ENCODE measurements at regions not wholly inside any gene's neighbourhood (a gene's known extent, or its start where the extent isn't known, plus 50 kb on each side); places are given as distances from the start of the nearest gene placed in this dataset.
"Not testable (repeated sequence)": the region's sequence is repeated elsewhere in the genome, so short reads cannot be mapped to it uniquely, and the experiment has no call there.

GRCh38 chr2:128645631-128646030 is 327.0 kb upstream of the HS6ST1 start:
- no peak for DNase-seq (ENCODE audit: low read depth, low spot score)

DNA sequence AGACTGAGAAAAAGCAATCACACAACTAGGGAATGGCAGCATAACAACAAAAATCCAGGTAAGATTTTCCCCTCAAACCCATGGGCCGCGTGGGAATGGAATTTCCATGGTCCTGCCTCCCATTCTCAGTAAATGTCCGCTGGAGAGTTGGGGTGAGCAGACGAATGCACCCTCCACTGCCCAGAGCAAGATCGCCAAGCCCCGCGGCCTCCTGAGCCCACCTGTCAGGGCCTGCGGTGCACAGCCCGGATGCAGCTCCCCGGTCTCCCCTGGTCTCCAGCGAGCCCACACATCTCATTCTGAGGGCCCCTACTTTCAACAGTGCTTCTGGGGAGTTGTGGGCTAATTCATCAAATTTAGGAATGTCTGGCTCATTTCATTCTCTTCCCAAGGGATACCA is 327.4 kb upstream of the HS6ST1 start:
- no peak for DNase-seq (ENCODE audit: low read depth, low spot score)

- DNase-seq (ENCODE audit: low read depth, low spot score), result no peak
Measured at GRCh38 chr2:128646691-128647090, 328.0 kb upstream of the HS6ST1 start.

DNA sequence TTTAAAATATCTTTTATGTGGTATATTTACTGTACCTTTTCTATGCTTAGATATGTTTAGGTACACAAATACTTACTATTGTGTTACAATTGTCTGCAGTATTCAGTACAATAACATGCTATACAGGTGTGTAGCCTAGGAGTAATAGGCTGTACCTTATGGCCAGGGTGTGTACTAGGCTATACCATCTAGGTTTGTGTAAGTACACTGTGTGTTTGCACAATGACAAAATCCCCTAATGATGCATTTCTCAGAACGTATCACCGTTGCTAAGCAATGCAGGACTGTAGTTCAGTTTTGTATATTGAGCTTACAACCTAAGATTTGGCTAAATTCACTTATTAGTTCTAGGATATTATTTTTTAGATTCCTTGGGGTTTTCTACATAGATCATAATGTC is 332.3 kb upstream of the HS6ST1 start:
- DNase-seq (ENCODE audit: low read depth, low spot score), result no peak

- DNase-seq (ENCODE audit: low read depth, low spot score), result peak; percentile 20
Measured at GRCh38 chr2:128654408-128654807, 335.7 kb upstream of the HS6ST1 start.

DNA sequence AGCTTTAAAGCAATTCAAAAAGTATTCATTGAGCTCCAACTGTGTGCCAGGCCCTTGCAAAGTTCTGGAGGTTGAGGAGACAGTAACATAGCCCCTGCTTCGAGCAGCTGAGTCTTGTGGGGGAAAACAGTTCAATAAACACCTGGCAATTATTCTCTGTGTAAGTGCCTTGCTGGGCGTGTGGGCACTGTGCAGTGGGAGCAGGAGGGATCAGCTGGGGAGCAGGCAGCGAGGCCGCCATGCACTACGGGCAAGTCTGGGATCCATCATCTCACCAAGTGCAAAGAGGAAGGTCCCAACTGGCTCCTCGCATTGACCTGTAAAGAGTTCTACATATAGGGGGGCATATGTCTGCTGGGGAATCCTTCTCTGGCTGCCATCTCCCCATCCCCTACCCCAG is 342.2 kb upstream of the HS6ST1 start:
- no peak for DNase-seq (ENCODE audit: low read depth, low spot score)

- no peak for DNase-seq (ENCODE audit: low read depth, low spot score)
Measured at GRCh38 chr2:128661311-128661710, 342.6 kb upstream of the HS6ST1 start.

GRCh38 chr2:128662051-128662471 is 343.4 kb upstream of the HS6ST1 start:
- no peak for DNase-seq (ENCODE audit: low read depth, low spot score)

DNA sequence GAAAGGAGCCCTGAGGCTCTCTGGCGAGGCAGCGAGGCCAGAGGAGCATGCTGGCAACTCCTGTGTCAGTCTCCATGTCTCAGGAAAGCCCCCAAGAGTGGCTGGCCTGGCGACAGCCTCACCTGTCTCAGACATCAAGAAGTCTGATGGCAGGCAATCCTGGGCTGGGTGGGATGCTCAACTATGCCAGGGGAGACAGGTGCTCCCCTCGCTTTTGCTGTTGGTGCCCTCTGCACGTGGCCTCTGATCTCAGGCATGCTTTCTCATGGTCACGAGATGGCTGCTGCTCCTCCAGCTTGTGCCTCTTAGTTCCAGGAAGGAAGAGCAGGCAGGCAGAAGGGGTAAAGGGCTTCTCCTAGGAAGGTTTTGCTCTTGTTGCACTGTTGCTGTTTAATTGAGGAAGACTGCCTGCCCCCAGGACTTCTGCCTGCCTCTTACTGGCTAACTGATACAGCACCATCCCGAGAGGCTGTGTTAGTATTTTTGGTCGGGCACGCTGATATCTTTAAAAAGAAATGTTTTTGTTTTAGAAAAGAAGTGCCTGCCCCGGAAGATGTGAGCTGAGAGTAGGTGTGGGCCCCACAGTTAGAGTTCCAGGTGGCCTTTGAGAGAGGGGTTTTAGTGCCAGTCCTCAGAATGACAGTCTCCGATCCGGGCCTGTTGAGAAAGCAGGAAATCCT is 344.8 kb upstream of the HS6ST1 start:
- no peak for DNase-seq (ENCODE audit: low read depth, low spot score)

DNA sequence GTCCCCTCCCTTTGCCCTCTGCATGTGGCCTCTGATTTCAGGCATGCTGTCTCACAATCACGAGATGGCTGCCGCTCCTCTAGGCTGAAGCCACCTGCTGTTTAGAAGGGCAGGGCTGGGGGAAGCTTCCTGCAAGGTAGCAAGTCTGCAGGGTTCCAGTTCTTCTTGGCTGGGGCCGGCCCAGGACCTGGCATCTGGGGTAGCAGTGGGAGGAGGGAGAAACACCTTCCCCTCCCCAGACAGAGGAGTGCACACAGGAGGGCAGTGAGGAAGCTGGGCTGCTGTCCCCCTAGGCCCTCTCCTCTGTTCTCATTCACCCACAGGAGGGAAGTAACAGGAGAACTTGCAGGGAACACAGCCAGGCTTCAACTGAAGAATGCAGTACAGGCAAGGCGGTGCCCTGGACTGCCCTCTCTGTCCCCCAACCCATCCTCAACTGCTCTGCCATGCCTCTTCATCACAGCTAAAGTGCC is 345.9 kb upstream of the HS6ST1 start:
- DNase-seq (ENCODE audit: low read depth, low spot score), result peak; percentile 44

DNA sequence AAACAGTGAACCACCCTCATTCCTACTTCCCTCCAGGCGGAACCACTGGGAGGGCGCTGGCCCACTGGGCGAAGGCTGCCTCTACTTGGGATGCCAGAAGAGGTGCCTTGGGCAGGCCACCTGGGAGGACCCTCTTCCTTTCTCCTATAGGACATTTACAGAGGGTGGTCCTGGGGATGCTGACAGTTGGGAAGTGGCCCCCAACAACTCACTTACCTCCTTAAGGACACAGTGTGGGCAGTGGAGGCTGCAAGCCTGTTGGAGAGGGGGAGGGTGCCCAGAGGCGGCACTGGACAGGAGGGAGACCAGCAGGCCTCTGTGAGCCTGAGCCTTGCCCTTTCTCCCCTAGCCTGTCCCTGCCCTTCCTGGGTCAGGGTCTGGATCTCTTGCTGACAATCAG is 346.4 kb upstream of the HS6ST1 start:
- DNase-seq (ENCODE audit: low read depth, low spot score), result no peak

- no peak for DNase-seq (ENCODE audit: low read depth, low spot score)
Measured at GRCh38 chr2:128666596-128666995, 347.9 kb upstream of the HS6ST1 start.

DNA sequence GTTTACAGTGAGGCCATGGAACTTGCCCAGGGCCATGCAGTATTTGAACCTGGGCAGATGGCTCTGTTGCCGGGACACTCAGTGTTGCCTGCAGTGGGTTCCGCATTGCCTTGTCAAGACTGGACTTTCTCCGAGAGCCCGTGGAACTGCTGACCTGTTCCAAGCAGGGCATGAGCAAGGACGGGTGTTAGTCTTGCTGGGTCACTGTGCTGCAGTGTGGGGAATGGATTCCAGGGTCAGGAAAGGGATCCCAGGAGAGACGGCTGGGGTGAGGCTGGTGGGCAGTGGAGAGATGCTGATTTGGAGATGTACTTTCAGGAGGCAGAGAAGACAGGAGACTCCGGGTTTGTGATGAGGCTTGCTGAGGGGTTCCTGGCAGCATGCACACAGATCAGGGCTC is 348.7 kb upstream of the HS6ST1 start:
- no peak for DNase-seq (ENCODE audit: low read depth, low spot score)

- DNase-seq (ENCODE audit: low read depth, low spot score), result no peak
Measured at GRCh38 chr2:128668946-128669345, 350.3 kb upstream of the HS6ST1 start.

DNA sequence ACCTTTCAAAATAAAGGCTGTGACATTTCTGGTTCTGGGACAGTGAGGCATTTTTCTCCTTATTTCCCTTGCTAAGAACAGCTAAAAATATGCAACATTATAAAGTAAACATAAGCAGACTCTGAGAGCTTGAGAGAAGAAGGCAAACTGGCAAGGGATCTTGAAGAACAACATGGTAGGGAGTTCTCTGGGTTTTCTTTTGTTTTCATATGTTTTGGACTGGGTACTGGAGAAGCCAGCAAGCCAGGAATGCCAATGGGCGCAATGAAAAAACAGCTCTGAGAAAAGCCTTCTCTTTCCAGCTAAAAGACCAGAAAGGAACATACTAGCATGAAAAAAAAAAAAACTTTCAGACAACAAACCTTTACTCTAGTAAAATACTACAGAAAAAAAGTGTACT is 351.4 kb upstream of the HS6ST1 start:
- DNase-seq (ENCODE audit: low read depth, low spot score), result no peak

DNA sequence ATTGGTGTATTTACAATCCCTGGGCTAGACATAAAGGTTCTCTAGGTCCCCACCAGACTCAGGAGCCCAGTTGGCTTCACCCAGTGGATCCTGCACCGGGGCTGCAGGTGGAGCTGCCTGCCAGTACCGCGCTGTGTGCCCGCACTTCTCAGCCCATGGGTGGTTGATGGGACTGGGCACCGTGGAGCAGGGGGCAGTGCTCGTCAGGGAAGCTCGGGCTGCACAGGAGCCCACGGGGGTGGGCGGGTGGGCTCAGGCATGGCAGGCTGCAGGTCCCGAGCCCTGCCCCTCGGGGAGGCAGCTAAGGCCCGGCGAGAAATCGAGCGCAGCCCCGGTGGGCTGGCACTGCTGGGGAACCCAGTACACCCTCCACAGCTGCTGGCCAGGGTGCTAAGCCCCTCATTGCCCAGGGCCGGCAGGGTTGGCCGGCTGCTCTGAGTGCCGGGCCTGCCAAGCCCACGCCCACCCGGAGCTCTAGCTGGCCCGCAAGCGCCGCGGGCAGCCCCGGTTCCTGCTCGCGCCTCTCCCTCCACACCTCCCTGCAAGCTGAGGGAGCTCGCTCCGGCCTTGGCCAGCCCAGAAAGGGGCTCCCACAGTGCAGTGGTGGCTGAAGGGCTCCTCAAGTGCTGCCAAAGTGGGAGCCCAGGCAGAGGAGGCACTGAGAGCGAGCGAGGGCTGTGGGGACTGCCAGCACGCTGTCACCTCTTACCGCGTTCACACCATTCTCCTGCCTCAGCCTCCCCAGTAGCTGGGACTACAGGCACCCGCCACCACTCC is 353.5 kb upstream of the HS6ST1 start:
- DNase-seq (ENCODE audit: low read depth, low spot score), result not testable (repeated sequence)

DNA sequence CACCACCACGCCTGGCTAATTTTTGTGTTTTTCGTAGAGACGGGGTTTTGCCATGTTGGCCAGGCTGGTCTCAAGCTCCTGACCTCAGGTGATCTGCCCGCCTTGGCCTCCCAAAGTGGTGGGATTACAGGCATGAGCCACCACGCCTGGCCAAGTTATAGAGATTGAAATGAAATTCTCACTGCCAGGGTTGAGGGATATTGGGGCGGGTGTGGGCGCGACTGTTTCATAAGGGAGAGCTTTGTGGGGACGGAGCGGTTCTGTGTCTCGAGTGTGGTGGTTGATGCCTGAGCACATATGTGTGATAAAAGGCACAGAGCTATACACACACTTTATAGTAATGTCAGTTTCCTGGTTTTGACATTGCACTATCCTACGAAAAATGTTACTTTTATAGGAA is 361.0 kb upstream of the HS6ST1 start:
- not testable (repeated sequence) for DNase-seq (ENCODE audit: low read depth, low spot score)

DNA sequence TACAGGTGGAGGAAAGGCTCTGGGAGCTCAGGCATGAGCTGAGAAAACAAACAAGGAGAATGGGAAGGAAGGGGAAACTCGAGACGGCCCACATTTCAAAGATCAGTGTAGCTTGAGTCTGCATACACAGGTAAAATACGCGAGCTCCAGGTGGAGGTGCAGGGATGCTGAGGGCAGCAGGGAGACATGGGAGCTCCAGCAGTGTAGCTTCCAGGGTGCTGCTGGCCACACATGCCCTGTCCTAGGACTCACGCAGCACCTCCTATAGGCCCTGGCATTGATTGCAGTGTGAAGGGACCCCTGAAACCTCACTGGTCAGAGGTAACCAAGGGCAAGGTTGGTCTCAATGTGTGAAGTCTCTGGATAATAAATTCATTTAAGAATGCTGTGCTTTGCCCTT is 362.8 kb upstream of the HS6ST1 start:
- no peak for DNase-seq (ENCODE audit: low read depth, low spot score)

GRCh38 chr2:128682266-128682665 is 363.6 kb upstream of the HS6ST1 start:
- no peak for DNase-seq (ENCODE audit: low read depth, low spot score)

DNA sequence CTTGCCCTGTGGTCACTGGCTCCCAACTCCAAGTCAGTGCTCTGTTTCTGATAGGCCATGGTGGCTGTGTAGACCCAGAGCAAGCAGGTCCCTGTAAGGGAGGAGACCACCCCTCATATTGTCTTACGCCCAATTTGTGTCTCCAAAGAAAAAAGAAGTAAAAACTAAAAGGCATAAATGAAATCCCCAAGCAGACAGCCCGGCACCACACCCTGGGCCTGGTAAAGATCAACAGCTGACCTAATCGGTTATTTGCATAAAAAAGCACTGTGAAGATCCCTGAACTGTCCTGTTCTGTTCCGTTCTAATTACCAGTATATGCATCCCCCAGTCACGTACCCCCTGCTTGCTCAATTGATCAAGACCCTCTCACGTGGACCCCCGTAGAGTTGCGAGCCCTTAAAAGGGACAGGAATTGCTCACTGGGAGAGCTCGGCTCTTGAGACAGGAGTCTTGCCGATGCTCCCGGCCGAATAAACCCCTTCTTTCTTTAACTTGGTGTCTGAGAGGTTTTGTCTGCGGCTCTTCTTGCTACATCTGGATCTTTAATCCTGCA is 364.1 kb upstream of the HS6ST1 start:
- DNase-seq (ENCODE audit: low read depth, low spot score), result peak; percentile 63

DNA sequence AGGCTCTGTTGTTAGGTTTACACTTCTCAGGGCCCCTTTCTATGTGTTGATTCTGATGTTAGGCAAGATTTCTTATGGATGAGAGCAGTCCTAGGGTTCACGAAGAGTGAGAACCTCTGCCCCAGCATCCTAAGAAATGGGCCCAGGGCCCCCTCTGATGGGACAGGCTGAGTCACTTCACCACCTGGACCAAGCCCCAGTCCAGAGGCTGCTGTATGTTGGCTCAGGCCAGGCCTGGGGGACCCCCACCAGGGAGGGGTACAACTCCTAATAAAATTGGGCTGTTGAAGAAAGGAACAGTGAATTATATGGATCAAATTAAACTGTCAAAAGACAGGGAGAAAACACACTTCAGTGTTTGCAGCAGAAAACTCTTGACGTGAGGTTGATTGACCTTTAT is 365.9 kb upstream of the HS6ST1 start:
- no peak for DNase-seq (ENCODE audit: low read depth, low spot score)

DNA sequence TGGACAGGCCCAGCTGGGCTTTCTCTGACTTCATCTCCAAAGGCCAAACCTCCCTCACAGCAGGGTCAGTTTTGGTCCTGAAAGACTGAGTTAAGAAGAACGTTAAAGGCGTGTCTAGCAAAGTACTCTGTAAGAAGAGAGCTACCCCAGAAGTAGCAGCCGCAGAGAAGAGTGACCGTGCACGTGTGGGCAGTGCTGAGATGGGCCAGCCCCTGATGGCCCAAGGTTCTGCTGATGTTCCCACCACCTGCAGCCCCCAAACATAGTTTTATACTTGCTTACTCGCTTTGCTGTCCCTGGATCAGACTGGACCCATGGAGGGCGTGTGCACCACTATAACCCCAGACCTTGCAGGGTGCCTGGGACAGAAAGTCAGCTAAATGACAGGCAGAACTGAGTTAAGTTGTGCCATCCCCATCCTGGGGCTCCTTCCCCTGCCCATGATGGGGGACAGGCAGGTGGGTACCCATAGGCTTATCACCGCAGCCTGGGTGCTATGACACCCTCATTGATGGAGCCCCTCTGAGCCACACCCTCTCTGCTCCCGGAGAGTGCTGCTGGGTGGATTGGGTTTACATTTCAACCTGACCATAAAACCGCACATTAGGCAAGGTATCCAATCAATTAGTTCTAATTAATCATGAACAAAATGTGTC is 367.3 kb upstream of the HS6ST1 start:
- no peak for DNase-seq (ENCODE audit: low read depth, low spot score)
